ENCODE measurements at regions not wholly inside any gene's neighbourhood (a gene's known extent, or its start where the extent isn't known, plus 50 kb on each side); places are given as distances from the start of the nearest gene placed in this dataset.

GRCh38 chr6:138588805-138589434 lies 89.6 kb upstream of the NHSL1 start (continued):
- TF ChIP-seq CSRNP3 (CRISPR knock-in tag; IDR thresholded peaks at IDR 0.05): no peak

GRCh38 chr6:138590796-138591709 lies 91.8 kb upstream of the NHSL1 start:
- TF ChIP-seq GLIS3 (CRISPR knock-in tag; IDR thresholded peaks at IDR 0.05) (no peak), RARB (CRISPR knock-in tag; IDR thresholded peaks at IDR 0.05) (no peak), ISL1 (CRISPR knock-in tag; IDR thresholded peaks at IDR 0.05) (no peak)
- ATAC-seq: peak; percentile 82

DNA sequence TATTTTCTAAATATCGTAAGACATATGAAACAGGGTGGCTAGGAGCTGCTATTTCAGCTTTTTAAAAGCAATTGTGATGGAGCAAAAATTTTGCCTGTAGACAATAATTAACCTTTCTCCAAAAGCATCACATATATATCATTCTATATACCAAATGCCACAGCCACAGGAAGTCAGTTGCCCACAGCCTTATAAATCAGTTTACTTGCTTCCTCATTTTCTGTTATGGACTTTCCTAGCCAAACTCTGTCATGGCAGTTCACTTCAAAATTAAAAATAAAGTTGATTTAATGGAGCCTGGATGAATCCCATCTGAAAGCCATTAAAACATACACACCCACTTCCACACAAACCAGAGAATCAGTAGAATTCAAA lies 93.4 kb upstream of the NHSL1 start:
- no peak for TF ChIP-seq CSDC2 (CRISPR knock-in tag; IDR thresholded peaks at IDR 0.05)
- no peak for TF ChIP-seq GLIS3 (CRISPR knock-in tag; IDR thresholded peaks at IDR 0.05)
- TF ChIP-seq ZFP3 (CRISPR knock-in tag; IDR thresholded peaks at IDR 0.05): no peak
- TF ChIP-seq ZC3H10 (CRISPR knock-in tag; IDR thresholded peaks at IDR 0.05): no peak
- no peak for TF ChIP-seq ZFP30 (CRISPR knock-in tag; IDR thresholded peaks at IDR 0.05)
- TF ChIP-seq CSRNP3 (CRISPR knock-in tag; IDR thresholded peaks at IDR 0.05): no peak
- no peak for TF ChIP-seq SNAI2 (CRISPR knock-in tag; IDR thresholded peaks at IDR 0.05)
- TF ChIP-seq ZNF565 (CRISPR knock-in tag; conservative IDR thresholded peaks at IDR 0.05; ENCODE audit: low read depth): no peak
- TF ChIP-seq ZNF8 (CRISPR knock-in tag; IDR thresholded peaks at IDR 0.05): no peak
- TF ChIP-seq, protein P1, sequence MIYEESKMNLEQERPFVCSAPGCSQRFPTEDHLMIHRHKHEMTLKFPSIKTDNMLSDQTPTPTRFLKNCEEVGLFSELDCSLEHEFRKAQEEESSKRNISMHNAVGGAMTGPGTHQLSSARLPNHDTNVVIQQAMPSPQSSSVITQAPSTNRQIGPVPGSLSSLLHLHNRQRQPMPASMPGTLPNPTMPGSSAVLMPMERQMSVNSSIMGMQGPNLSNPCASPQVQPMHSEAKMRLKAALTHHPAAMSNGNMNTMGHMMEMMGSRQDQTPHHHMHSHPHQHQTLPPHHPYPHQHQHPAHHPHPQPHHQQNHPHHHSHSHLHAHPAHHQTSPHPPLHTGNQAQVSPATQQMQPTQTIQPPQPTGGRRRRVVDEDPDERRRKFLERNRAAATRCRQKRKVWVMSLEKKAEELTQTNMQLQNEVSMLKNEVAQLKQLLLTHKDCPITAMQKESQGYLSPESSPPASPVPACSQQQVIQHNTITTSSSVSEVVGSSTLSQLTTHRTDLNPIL (CRISPR knock-in tag; IDR thresholded peaks at IDR 0.05; ENCODE audit: low read depth): no peak
- no peak for TF ChIP-seq PPARA (CRISPR knock-in tag; IDR thresholded peaks at IDR 0.05; ENCODE audit: borderline replicate concordance)
- no peak for TF ChIP-seq RARB (CRISPR knock-in tag; IDR thresholded peaks at IDR 0.05)
- no peak for TF ChIP-seq OSR1 (CRISPR knock-in tag; IDR thresholded peaks at IDR 0.05)
- no peak for TF ChIP-seq TCF4 (CRISPR knock-in tag; IDR thresholded peaks at IDR 0.05; ENCODE audit: borderline replicate concordance)
- TF ChIP-seq TSHZ2 (CRISPR knock-in tag; IDR thresholded peaks at IDR 0.05): no peak
- TF ChIP-seq ARNTL (CRISPR knock-in tag; IDR thresholded peaks at IDR 0.05; ENCODE audit: borderline replicate concordance, low read depth): no peak
- no peak for TF ChIP-seq ISL1 (CRISPR knock-in tag; IDR thresholded peaks at IDR 0.05)
- no peak for ATAC-seq

DNA sequence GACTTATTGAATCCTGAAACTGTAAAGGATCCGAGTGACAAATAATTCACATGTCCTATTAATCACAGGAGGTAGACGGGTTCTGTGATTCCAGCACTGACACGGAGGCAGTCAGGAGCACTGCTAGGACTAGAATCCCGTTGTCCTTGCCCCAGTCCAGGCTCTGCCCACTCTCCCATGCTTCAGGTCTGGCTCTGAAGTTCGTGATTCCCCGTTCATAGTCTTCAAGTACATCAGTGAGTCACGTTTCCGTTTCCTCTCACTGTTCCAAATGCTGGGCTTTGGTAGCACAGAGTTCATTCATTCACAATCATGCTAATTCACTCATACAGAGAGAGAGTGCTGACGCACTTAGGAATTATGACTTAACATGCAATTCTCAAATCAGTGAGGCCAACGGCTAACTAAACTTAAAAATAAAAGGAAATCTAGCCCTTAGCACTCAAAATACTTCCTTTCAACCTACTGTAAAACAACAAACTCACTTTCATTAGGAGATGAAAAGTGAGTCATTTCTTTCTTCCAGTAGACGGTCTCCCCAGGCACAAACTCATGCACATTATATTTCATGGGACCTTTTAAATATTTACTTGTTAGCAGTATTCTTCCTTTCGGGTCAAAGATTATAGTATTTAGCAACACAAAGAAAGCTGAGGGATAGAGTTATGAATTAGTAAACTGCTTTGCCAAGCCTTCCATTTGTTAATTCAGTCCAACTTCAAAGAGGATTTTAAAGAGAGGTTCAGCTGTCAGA lies 94.0 kb upstream of the NHSL1 start:
- peak; percentile 29; the same call in 1 of the 2 replicates for TF ChIP-seq ZC3H10 (CRISPR knock-in tag; IDR thresholded peaks at IDR 0.05)
- no peak for TF ChIP-seq ZNF70 (CRISPR knock-in tag; IDR thresholded peaks at IDR 0.05)
- ATAC-seq: peak; percentile 80
